Pancreas (tissue), 10 donors: ENCODE measurements at regions not wholly inside any gene's neighbourhood (a gene's known extent, or its start where the extent isn't known, plus 50 kb on each side); places are given as distances from the start of the nearest gene placed in this dataset.

ENCODE experiments used
- ATAC-seq, 4 donors: fragments of 200-7000 bp; cut with Tn5 transposase; one replicate each; pipeline versions ENCODE4 v1.8.0 to v1.9.1; 2020; ENCODE audit warnings: mild to moderate bottlenecking in 4 of 4, moderate library complexity in 4 of 4
- DNase-seq, 6 donors: peaks; one replicate each; pipeline ENCODE4 v3.0.0-alpha.2; 2020
- FAIRE-seq: peaks from 2 replicates; lab custom pipeline; 2012; peaks lifted over from hg19 to GRCh38; lab: Jason Lieb, UNC
- H3K27ac ChIP-seq, 4 donors: fragments of 200-600 bp; sonication (generic); 1 replicate in 3 of 4; 2 replicates in 1 of 4; pipeline versions ENCODE4 v1.5.0 to v1.8.0; 2020
- H3K27me3 ChIP-seq, 4 donors: fragments of 200-600 bp; one replicate each; pipeline ENCODE4 v1.8.0; 2021
- H3K36me3 ChIP-seq, 3 donors: fragments of 200-600 bp; sonication (generic) in 1 of 3; one replicate each; pipeline versions ENCODE4 v1.5.0 to v1.8.0; 2020 to 2021
- H3K4me1 ChIP-seq, 3 donors: fragments of 200-600 bp; one replicate each; pipeline ENCODE4 v1.8.0; 2021
- H3K4me3 ChIP-seq, 4 donors: fragments of 200-600 bp; sonication (generic) in 2 of 4; one replicate each; pipeline versions ENCODE4 v1.5.0 to v1.8.0; 2020 to 2021
- H3K9me3 ChIP-seq, 4 donors: fragments of 200-600 bp; one replicate each; pipeline ENCODE4 v1.8.0; 2021
- CTCF ChIP-seq, 4 donors: fragments of 200-600 bp; sonication (generic) in 3 of 4; IDR thresholded peaks; one replicate each; pipeline versions ENCODE4 v1.5.0 to v1.8.0; 2021; ENCODE audit warnings: antibody characterized with exemption in 4 of 4
- WGBS, 2 donors: extraction: QIAGEN DNeasy Blood & Tissue Kit; methylation state at CpG; one replicate each; pipeline ENCODE4 v1.1.7; 2013; 5-methylcytosine and 5-hydroxymethylcytosine counted together
- intact Hi-C, 3 donors: fragments of 100-400 bp; cut with DNase I; formaldehyde crosslinking; loops; one replicate each; pipeline versions ENCODE4 v1.11.1 to v1.14.2; 2022
- donor health status: healthy with polysubstance abuse.
- donor health status: DM: no; HTN: no; CAD: no; lungs with moderate emphysema.
- donor health status: DM: no; HTN: no; CAD: no.
- donor health status: control.
- donor health status: control.
- donor health status: Bipolar disorder and iron deficiency.
- donor health status: DM: yes; HTN: yes; CAD: no.
- donor health status: DM: no; HTN: no; CAD: no.
- donor health status: DM: no; HTN: no; CAD: no.
- donor health status: DM: yes; HTN: yes; CAD: no.

GRCh38 chr16:86643671-86644070 is 65.3 kb downstream of the FOXL1 start:
- no peak for TF ChIP-seq CTCF (IDR thresholded peaks at IDR 0.05)
- no peak for FAIRE-seq

GRCh38 chr16:86647561-86647960 is 69.2 kb downstream of the FOXL1 start:
- DNase-seq (no peak), ATAC-seq (no peak), FAIRE-seq (no peak)
- WGBS, 2 donors, result 75 to 93% methylated on average over 2 of the region's 2 CpGs
- no peak overlapping the region for H3K4me3 ChIP-seq
- H3K27me3 ChIP-seq, result no peaks in the 10 kb centered on the region
- H3K27ac ChIP-seq, result no peak overlapping the region
- intact Hi-C loops, result no loop called here
- no peak for TF ChIP-seq CTCF (IDR thresholded peaks at IDR 0.05)
- H3K9me3 ChIP-seq, result no peaks in the 10 kb centered on the region
- no peaks in the 10 kb centered on the region for H3K4me1 ChIP-seq
- no peaks in the 10 kb centered on the region for H3K36me3 ChIP-seq

More at GRCh38 chr16:86643671-86644070, 65.3 kb downstream of the FOXL1 start:
- H3K27me3 ChIP-seq, result no peaks in the 10 kb centered on the region
- H3K9me3 ChIP-seq, result no peaks in the 10 kb centered on the region
- ATAC-seq (no peak), DNase-seq (no peak)
- H3K36me3 ChIP-seq, result no peaks in the 10 kb centered on the region
- no peak overlapping the region for H3K27ac ChIP-seq
- intact Hi-C loops, result no loop called here
- H3K4me3 ChIP-seq, result no peak overlapping the region
- H3K4me1 ChIP-seq, result no peaks in the 10 kb centered on the region
- 51 to 58% methylated on average over 6 of the region's 6 CpGs for WGBS, 2 donors

- Histone ChIP-seq H3K36me3 (no peaks in the 10 kb centered on the region), H3K4me1 (no peaks in the 10 kb centered on the region), H3K4me3 (no peak overlapping the region), H3K27me3 (no peaks in the 10 kb centered on the region), H3K9me3 (no peaks in the 10 kb centered on the region), H3K27ac (no peak overlapping the region)
- FAIRE-seq (no peak), ATAC-seq (no peak), DNase-seq (no peak)
- intact Hi-C loops, result no loop called here
- WGBS, 2 donors, result 51 to 52% methylated on average over 5 of the region's 5 CpGs
- TF ChIP-seq CTCF (IDR thresholded peaks at IDR 0.05), result no peak
Measured at GRCh38 chr16:86649875-86650274, 71.5 kb downstream of the FOXL1 start.

- Histone ChIP-seq H3K4me3 (no peak overlapping the region), H3K27ac (no peak overlapping the region), H3K36me3 (no peaks in the 10 kb centered on the region), H3K27me3 (no peaks in the 10 kb centered on the region), H3K9me3 (no peaks in the 10 kb centered on the region), H3K4me1 (no peaks in the 10 kb centered on the region)
- DNase-seq (no peak), FAIRE-seq (no peak), ATAC-seq (no peak)
- TF ChIP-seq CTCF (IDR thresholded peaks at IDR 0.05), result no peak
- intact Hi-C loops, result no loop called here
- WGBS, 2 donors, result 64 to 74% methylated on average over 9 of the region's 9 CpGs
Measured at GRCh38 chr16:86651013-86651627, 72.8 kb downstream of the FOXL1 start.

- Histone ChIP-seq H3K4me1 (no peaks in the 10 kb centered on the region), H3K36me3 (no peaks in the 10 kb centered on the region), H3K27ac (no peak overlapping the region), H3K9me3 (no peaks in the 10 kb centered on the region), H3K27me3 (no peaks in the 10 kb centered on the region), H3K4me3 (no peak overlapping the region)
- DNase-seq (no peak), FAIRE-seq (no peak), ATAC-seq (no peak)
- intact Hi-C loops, result no loop called here
- WGBS, 2 donors, result 50 to 52% methylated on average over 6 of the region's 6 CpGs
- no peak for TF ChIP-seq CTCF (IDR thresholded peaks at IDR 0.05)
Measured at GRCh38 chr16:86651823-86652222, 73.5 kb downstream of the FOXL1 start.
